GM12878 (cell line): ENCODE measurements at regions not wholly inside any gene's neighbourhood (a gene's known extent, or its start where the extent isn't known, plus 50 kb on each side); places are given as distances from the start of the nearest gene placed in this dataset.
A peak's percentile ranks its signal among the peaks of the same experiment; 100 is the strongest.

ENCODE experiments used
- ATAC-seq: fragments of 200-7000 bp; cut with Tn5 transposase; 3 replicates; pipeline ENCODE4 v1.9.1; 2020; ENCODE audit warnings: mild to moderate bottlenecking, moderate library complexity
- BruUV-seq: library from RNA; stranded (reverse); fragments of 400-500 nt; replicated peaks from 2 replicates; lab custom pipeline; 2021; lab: Mats Ljungman, UMichigan
- CTCF ChIA-PET: fragments of 300-600 bp; sonication (Branson Sonifier 250); formaldehyde crosslinking; extraction: SDS; loops from one replicate; lab custom pipeline; 2021; ENCODE audit warnings: inconsistent platforms; lab: Yijun Ruan, JAX
- POLR2A ChIA-PET: fragments of 350-600 bp; formaldehyde crosslinking; extraction: SDS; loops from one replicate; lab custom pipeline; 2021; ENCODE audit warnings: inconsistent platforms; lab: Charles Lee
- RAD21 ChIA-PET: fragments of 300-600 bp; sonication (Branson Sonifier 250); formaldehyde crosslinking; loops from one replicate; lab custom pipeline; 2023; ENCODE audit warnings: antibody characterized with exemption; ENCODE audit not compliant: unreplicated experiment; lab: Charles Lee
- SMC1A ChIA-PET: fragments of 300-600 bp; sonication (Branson Sonifier 250); formaldehyde crosslinking; loops from one replicate; lab custom pipeline; 2023; ENCODE audit not compliant: unreplicated experiment, uncharacterized antibody; lab: Charles Lee
- DNase-seq: peaks from one replicate; pipeline ENCODE4 v3.0.0-alpha.2; 2011; ENCODE audit warnings: low read depth, low spot score
- FAIRE-seq: peaks from 3 replicates; lab custom pipeline; 2011; peaks lifted over from hg19 to GRCh38; lab: Jason Lieb, UNC
- H2AFZ ChIP-seq: 2 replicates; pipeline ENCODE4 v1.6.0; 2011; ENCODE audit warnings: low read depth, low read length, control low read depth; ENCODE audit not compliant: control insufficient read depth
- H3K27ac ChIP-seq: 2 replicates; pipeline ENCODE4 v1.5.1; 2011; ENCODE audit warnings: control low read depth; ENCODE audit not compliant: control insufficient read depth, insufficient read depth
- H3K27me3 ChIP-seq, 2 experiments: replicated peaks in 1 of 2; 2 replicates each; pipeline versions ENCODE4 v1.6.0 to v1.6.1; 2011; ENCODE audit warnings: low read length in 1 of 2; ENCODE audit not compliant: control insufficient read depth in 2 of 2, insufficient read depth in 2 of 2
- H3K36me3 ChIP-seq, 2 experiments: 2 replicates each; pipeline ENCODE4 v1.5.1; 2011; ENCODE audit warnings: low read length in 1 of 2; ENCODE audit not compliant: control insufficient read depth in 2 of 2, insufficient read depth in 2 of 2
- H3K4me1 ChIP-seq: 2 replicates; pipeline ENCODE4 v1.6.1; 2011; ENCODE audit warnings: mild to moderate bottlenecking, low read length, moderate library complexity, mixed read lengths; ENCODE audit not compliant: control insufficient read depth, insufficient read depth
- H3K4me2 ChIP-seq: 2 replicates; pipeline ENCODE4 v1.6.0; 2011; ENCODE audit warnings: control low read depth; ENCODE audit not compliant: control insufficient read depth, insufficient read depth
- H3K4me3 ChIP-seq: fragments of 200-600 bp; sonication (generic); 2 replicates; pipeline ENCODE4 v1.5.1; 2016
- H3K79me2 ChIP-seq: 2 replicates; pipeline ENCODE4 v1.6.0; 2011; ENCODE audit warnings: low read length; ENCODE audit not compliant: control insufficient read depth, insufficient read depth
- H3K9ac ChIP-seq: 2 replicates; pipeline ENCODE4 v1.8.0; 2011; ENCODE audit warnings: low read length, control low read depth, mixed read lengths; ENCODE audit not compliant: control insufficient read depth, insufficient read depth
- H3K9me3 ChIP-seq: replicated peaks from 3 replicates; pipeline ENCODE4 v1.5.1; 2011; ENCODE audit warnings: mild to moderate bottlenecking, low read length; ENCODE audit not compliant: control insufficient read depth, insufficient read depth
- H4K20me1 ChIP-seq: 2 replicates; pipeline ENCODE4 v1.6.0; 2011; ENCODE audit not compliant: control insufficient read depth, insufficient read depth
- ATF7 ChIP-seq: fragments of 450-650 bp; IDR thresholded peaks from 2 replicates; pipeline ENCODE4 v1.6.1; 2016; ENCODE audit warnings: low read depth, mild to moderate bottlenecking
- BCL3 ChIP-seq: IDR thresholded peaks from 2 replicates; pipeline ENCODE4 v1.6.1; 2011; ENCODE audit warnings: borderline replicate concordance, low read depth, mild to moderate bottlenecking, moderate library complexity, low read length; ENCODE audit not compliant: insufficient read depth, poor library complexity, severe bottlenecking
- ESRRA ChIP-seq: IDR thresholded peaks from 2 replicates; pipeline ENCODE4 v1.6.1; 2012; ENCODE audit warnings: mild to moderate bottlenecking, low read length, improper control_type of control experiment
- IRF5 ChIP-seq: fragments of 450-650 bp; IDR thresholded peaks from 2 replicates; pipeline ENCODE4 v1.6.1; 2017; ENCODE audit warnings: borderline replicate concordance
- JUNB ChIP-seq: IDR thresholded peaks from 2 replicates; pipeline ENCODE4 v1.6.1; 2016; ENCODE audit warnings: antibody characterized with exemption, mild to moderate bottlenecking
- NR2F1 ChIP-seq: fragments of 450-650 bp; conservative IDR thresholded peaks from 2 replicates; pipeline ENCODE4 v1.6.1; 2017; ENCODE audit warnings: mild to moderate bottlenecking
- POU2F2 ChIP-seq: IDR thresholded peaks from 3 replicates; pipeline ENCODE4 v1.6.1; 2011; ENCODE audit warnings: low read depth, mild to moderate bottlenecking, low read length, borderline replicate concordance
- RUNX3 ChIP-seq: IDR thresholded peaks from 2 replicates; pipeline ENCODE4 v1.6.1; 2012; ENCODE audit warnings: low read length, inconsistent platforms
- SIN3A ChIP-seq: IDR thresholded peaks from 2 replicates; pipeline ENCODE4 v1.6.1; 2012; ENCODE audit warnings: low read depth, low read length, improper control_type of control experiment
- SP1 ChIP-seq: IDR thresholded peaks from one replicate; pipeline ENCODE4 v1.6.1; 2011; ENCODE audit warnings: low read depth, low read length
- TAF1 ChIP-seq: IDR thresholded peaks from 2 replicates; pipeline ENCODE4 v1.6.1; 2011; ENCODE audit warnings: mild to moderate bottlenecking, low read depth, low read length, borderline replicate concordance
- ZBTB11 ChIP-seq: fragments of 450-650 bp; formaldehyde crosslinking; IDR thresholded peaks from 2 replicates; pipeline ENCODE4 v1.5.0; 2022; ENCODE audit warnings: mild to moderate bottlenecking, missing genetic modification characterization
- ZNF384 ChIP-seq: IDR thresholded peaks from 2 replicates; pipeline ENCODE4 v1.6.1; 2012; ENCODE audit warnings: low read depth, mild to moderate bottlenecking, low read length, improper control_type of control experiment, borderline replicate concordance
- WGBS: methylation state at CpG from one replicate; pipeline ENCODE4 v1.1.6; 2016; ENCODE audit warnings: low lambda C conversion rate; ENCODE audit not compliant: insufficient replicate concordance, insufficient coverage; ENCODE audit errors: missing lambda C conversion rate; 5-methylcytosine and 5-hydroxymethylcytosine counted together
- in situ Hi-C: fragments of 300-500 bp; cut with MboI; formaldehyde crosslinking; loops from 9 replicates; pipeline ENCODE4 v1.14.3; 2018; ENCODE audit warnings: mixed read lengths
- intact Hi-C: fragments of 100-400 bp; cut with micrococcal nuclease; formaldehyde crosslinking; loops from one replicate; pipeline ENCODE4 v1.14.2; 2022; ENCODE audit not compliant: unreplicated experiment

GRCh38 chr3:23084367-23084766 is 118.8 kb upstream of the UBE2E2 start:
- H3K9me3 ChIP-seq, result no peaks in the 10 kb centered on the region
- ChIA-PET POLR2A (no interaction called here), SMC1A (interaction anchor here (0.6 kb wide), 1 partner anchor 1125 kb away, joined by 3 read pairs; no protein-coding TSS in a partner anchor), CTCF (no interaction called here), RAD21 (no interaction called here)
- H3K27ac ChIP-seq, result no peak overlapping the region
- no TSS peak for BruUV-seq
- no peak overlapping the region for H3K4me3 ChIP-seq
- DNase-seq (no peak), ATAC-seq (peak; percentile 63), FAIRE-seq (no peak)
- H3K79me2 ChIP-seq, result no peaks in the 10 kb centered on the region
- no peaks in the 10 kb centered on the region for H4K20me1 ChIP-seq
- H3K4me1 ChIP-seq, result no peaks in the 10 kb centered on the region
- H3K36me3 ChIP-seq, result no peaks in the 10 kb centered on the region
- H2AFZ ChIP-seq, result no peak overlapping the region
- H3K4me2 ChIP-seq, result no peak overlapping the region
- intact Hi-C loops, result no loop called here
- TF ChIP-seq ZNF384, result no peak
- peak; percentile 60 for TF ChIP-seq JUNB
- H3K27me3 ChIP-seq, result no peaks in the 10 kb centered on the region
- H3K9ac ChIP-seq, result no peak overlapping the region
- in situ Hi-C loops, result no loop called here

GRCh38 chr3:23085261-23085660 is 117.9 kb upstream of the UBE2E2 start:
- Histone ChIP-seq H3K4me2 (no peak overlapping the region), H3K27ac (no peak overlapping the region), H3K27me3 (no peaks in the 10 kb centered on the region), H3K79me2 (no peaks in the 10 kb centered on the region), H3K36me3 (no peaks in the 10 kb centered on the region), H3K4me1 (no peaks in the 10 kb centered on the region), H3K9ac (no peak overlapping the region), H3K9me3 (no peaks in the 10 kb centered on the region), H2AFZ (no peak overlapping the region), H4K20me1 (no peaks in the 10 kb centered on the region), H3K4me3 (no peak overlapping the region)
- ChIA-PET POLR2A (no interaction called here), CTCF (no interaction called here), RAD21 (no interaction called here), SMC1A (no interaction called here)
- BruUV-seq, result no TSS peak
- intact Hi-C loops, result no loop called here
- in situ Hi-C loops, result no loop called here
- FAIRE-seq (no peak), ATAC-seq (no peak), DNase-seq (no peak)
- WGBS, result 44% methylated on average over 1 of the region's 1 CpG
- TF ChIP-seq BCL3 (no peak), ESRRA (no peak), ZBTB11 (no peak), ATF7 (no peak), NR2F1 (no peak), IRF5 (no peak), SIN3A (no peak), TAF1 (no peak), SP1 (no peak), RUNX3 (no peak), POU2F2 (no peak)
